Psoas muscle (tissue), 7 donors: ENCODE measurements at regions not wholly inside any gene's neighbourhood (a gene's known extent, or its start where the extent isn't known, plus 50 kb on each side); places are given as distances from the start of the nearest gene placed in this dataset.

Experiments
- ATAC-seq, 4 donors: fragments of 200-7000 bp; cut with Tn5 transposase; one replicate each; pipeline ENCODE4 v1.9.1; 2020; ENCODE audit warnings: moderate library complexity in 3 of 4, mild to moderate bottlenecking in 2 of 4
- DNase-seq, 2 donors: peaks; one replicate each; pipeline ENCODE4 v3.0.0-alpha.2; 2020
- H3K27ac ChIP-seq: fragments of 200-600 bp; one replicate; pipeline ENCODE4 v1.8.0; 2022
- H3K27me3 ChIP-seq, 3 donors: fragments of 200-600 bp in 1 of 3; one replicate each; pipeline versions ENCODE4 v1.6.1 to v1.8.0; 2013 to 2022; ENCODE audit warnings: low read length in 2 of 3, mild to moderate bottlenecking in 2 of 3, moderate library complexity in 1 of 3; ENCODE audit not compliant: insufficient read depth in 3 of 3
- H3K36me3 ChIP-seq, 2 donors: fragments of 200-600 bp in 1 of 2; one replicate each; pipeline versions ENCODE4 v1.6.1 to v1.8.0; 2013 to 2022; ENCODE audit warnings: low read depth in 1 of 2, mild to moderate bottlenecking in 1 of 2, moderate library complexity in 1 of 2; ENCODE audit not compliant: insufficient read depth in 1 of 2
- H3K4me1 ChIP-seq: fragments of 200-600 bp; one replicate; pipeline ENCODE4 v1.8.0; 2022
- H3K4me3 ChIP-seq: fragments of 200-600 bp; one replicate; pipeline ENCODE4 v1.8.0; 2022; ENCODE audit warnings: mild to moderate bottlenecking
- H3K9me3 ChIP-seq: fragments of 200-600 bp; one replicate; pipeline ENCODE4 v1.8.0; 2022
- WGBS, 3 donors: extraction: QIAGEN DNeasy Blood & Tissue Kit; methylation state at CpG; one replicate each; pipeline versions ENCODE4 v1.1.6 to v1.1.7; 2013; 5-methylcytosine and 5-hydroxymethylcytosine counted together
- intact Hi-C, 2 donors: fragments of 100-400 bp; cut with DNase I; formaldehyde crosslinking; loops; one replicate each; pipeline versions ENCODE4 v1.11.0 to v1.14.2; 2022
- TF ChIP-seq, protein P1 (sequence below): fragments of 200-600 bp; IDR thresholded peaks from one replicate; pipeline ENCODE4 v1.8.0; 2022; ENCODE audit warnings: antibody characterized with exemption
- donor health status: healthy with polysubstance abuse.
- donor health status: DM: no; HTN: no; CAD: no; lungs with moderate emphysema.
- donor health status: Bipolar disorder and iron deficiency.
- donor health status: healthy.
- donor health status: DM: yes; HTN: yes; CAD: no.
- donor health status: DM: no; HTN: no; CAD: no.
- donor health status: DM: yes; HTN: yes; CAD: no.

DNA sequence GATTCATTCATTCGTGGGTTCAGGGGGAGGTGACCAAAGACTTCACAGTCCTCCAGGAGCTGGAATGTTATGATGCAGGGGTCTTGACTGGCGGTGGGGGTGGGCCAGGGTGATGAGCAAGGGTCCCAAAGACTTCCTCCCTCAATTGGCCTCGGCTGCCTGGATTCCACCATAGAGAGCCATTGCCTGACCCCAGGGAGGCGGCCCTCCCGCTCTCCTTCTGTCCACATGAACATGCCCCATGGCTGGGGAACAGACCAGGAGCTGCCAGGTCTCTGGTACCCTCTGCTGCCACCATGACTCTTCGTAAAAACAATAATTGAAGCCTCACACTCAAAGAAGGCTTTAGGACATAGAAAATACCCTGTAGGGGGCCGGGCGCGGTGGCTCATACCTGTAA, 102.5 kb upstream of the CASZ1 start:
- TF ChIP-seq, protein P1, sequence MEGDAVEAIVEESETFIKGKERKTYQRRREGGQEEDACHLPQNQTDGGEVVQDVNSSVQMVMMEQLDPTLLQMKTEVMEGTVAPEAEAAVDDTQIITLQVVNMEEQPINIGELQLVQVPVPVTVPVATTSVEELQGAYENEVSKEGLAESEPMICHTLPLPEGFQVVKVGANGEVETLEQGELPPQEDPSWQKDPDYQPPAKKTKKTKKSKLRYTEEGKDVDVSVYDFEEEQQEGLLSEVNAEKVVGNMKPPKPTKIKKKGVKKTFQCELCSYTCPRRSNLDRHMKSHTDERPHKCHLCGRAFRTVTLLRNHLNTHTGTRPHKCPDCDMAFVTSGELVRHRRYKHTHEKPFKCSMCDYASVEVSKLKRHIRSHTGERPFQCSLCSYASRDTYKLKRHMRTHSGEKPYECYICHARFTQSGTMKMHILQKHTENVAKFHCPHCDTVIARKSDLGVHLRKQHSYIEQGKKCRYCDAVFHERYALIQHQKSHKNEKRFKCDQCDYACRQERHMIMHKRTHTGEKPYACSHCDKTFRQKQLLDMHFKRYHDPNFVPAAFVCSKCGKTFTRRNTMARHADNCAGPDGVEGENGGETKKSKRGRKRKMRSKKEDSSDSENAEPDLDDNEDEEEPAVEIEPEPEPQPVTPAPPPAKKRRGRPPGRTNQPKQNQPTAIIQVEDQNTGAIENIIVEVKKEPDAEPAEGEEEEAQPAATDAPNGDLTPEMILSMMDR: no peak
- no peaks in the 10 kb centered on the region for H3K36me3 ChIP-seq
- no peak overlapping the region for H3K27ac ChIP-seq
- no peak overlapping the region for H3K4me3 ChIP-seq
- H3K27me3 ChIP-seq: no peaks in the 10 kb centered on the region
- intact Hi-C loops: no loop called here
- no peaks in the 10 kb centered on the region for H3K9me3 ChIP-seq
- ATAC-seq (no peak), DNase-seq (peak in 1 of 2 donors; percentile 11)
- H3K4me1 ChIP-seq: no peaks in the 10 kb centered on the region
- 88 to 93% (median 88%) methylated on average over 9 of the region's 9 CpGs for WGBS, 3 donors

DNA sequence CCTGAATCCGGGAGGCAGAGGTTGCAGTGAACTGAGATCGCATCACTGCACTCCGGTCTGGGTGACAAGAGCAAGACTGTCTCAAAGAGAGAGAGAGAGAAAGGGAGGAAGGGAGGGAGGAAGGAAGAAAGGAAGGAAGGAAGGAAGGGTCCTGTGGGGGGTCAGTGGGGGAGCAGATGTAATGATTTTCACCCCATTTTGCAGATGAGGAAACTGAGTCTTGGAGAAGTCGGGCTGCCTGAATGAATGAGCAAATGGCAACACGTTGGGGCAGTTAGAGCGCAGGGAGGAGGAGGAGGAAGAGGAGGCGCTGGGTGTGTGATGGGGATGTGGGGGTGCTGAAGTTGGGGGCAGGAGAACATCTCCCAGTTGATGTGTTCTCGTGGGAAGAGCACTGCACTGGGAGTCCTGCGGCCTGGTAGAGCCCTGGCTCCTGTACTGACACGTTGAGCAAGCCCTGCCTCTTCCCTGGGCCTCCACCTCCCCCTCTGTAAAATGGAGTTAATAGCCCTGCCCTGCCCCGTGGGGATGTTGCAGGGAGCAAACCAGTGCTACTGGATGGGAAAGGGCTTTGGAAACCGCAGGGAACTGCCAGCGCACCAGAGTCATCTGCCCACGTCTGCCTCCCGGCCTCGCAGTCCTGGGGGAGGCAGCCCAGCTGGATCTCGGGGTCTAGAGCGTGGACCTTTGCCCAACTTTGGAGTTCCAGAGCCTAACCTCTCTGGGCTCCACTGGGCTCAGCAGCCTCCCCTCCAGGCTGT, 103.2 kb upstream of the CASZ1 start:
- Histone ChIP-seq H3K27me3 (no peaks in the 10 kb centered on the region), H3K27ac (no peak overlapping the region), H3K9me3 (no peaks in the 10 kb centered on the region), H3K4me1 (no peaks in the 10 kb centered on the region), H3K36me3 (no peaks in the 10 kb centered on the region), H3K4me3 (no peak overlapping the region)
- DNase-seq (peak in 1 of 2 donors; percentile 6), ATAC-seq (no peak)
- intact Hi-C loops: no loop called here
- TF ChIP-seq, protein P1: no peak
- 66 to 71% (median 70%) methylated on average over 16 to 18 of the region's 18 CpGs for WGBS, 3 donors

DNA sequence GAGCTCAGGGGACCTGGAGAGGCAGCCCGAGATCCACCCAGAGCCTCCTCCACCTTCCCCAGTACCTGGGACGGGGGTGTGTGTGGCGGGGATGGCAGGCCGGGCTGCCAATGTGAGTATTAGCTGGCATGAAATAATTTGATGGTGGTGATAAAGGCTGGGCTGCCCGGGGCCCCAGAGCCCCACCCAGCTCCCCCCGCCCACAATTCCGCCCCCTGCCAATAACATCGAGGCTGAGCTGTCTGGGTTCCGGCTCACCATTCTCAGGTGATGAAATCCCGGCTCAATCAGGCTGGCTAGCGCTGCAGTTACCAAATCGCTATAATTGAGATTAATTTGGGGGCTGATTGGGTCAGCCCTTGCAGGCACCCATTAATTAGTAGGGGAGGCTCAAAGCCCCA, 103.8 kb upstream of the CASZ1 start:
- H3K4me1 ChIP-seq: no peaks in the 10 kb centered on the region
- no peaks in the 10 kb centered on the region for H3K36me3 ChIP-seq
- H3K27me3 ChIP-seq: no peaks in the 10 kb centered on the region
- intact Hi-C loops: no loop called here
- no peak overlapping the region for H3K4me3 ChIP-seq
- ATAC-seq (no peak), DNase-seq (peak in 1 of 2 donors; percentile 25)
- TF ChIP-seq, protein P1: no peak
- WGBS, 3 donors: 65 to 69% (median 69%) methylated on average over 10 to 12 of the region's 12 CpGs
- H3K9me3 ChIP-seq: no peaks in the 10 kb centered on the region
- H3K27ac ChIP-seq: no peak overlapping the region

DNA sequence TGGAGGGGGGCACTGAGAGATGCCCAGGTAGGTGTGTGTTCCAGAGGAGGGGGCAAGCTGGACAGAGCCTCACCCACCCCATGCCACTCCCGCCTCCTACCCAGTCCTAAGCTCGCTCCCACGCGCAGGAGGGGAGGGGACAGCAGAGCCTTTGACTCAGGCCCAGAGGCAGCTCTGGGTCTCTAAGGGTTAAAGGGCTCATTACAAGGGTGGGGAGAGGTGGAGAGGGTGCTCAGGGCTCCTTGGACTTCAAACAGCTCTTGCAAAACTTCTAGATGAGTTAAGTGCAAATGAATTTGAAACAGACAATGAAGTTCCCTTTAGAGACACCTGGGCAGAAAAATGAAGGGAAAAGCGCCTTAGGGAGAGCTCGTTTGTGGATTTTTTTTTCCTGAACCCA, 104.2 kb upstream of the CASZ1 start:
- intact Hi-C loops: no loop called here
- Histone ChIP-seq H3K4me3 (no peak overlapping the region), H3K27me3 (no peaks in the 10 kb centered on the region), H3K9me3 (no peaks in the 10 kb centered on the region), H3K27ac (no peak overlapping the region), H3K36me3 (no peaks in the 10 kb centered on the region), H3K4me1 (no peaks in the 10 kb centered on the region)
- TF ChIP-seq, protein P1: no peak
- ATAC-seq (no peak), DNase-seq (peak in 1 of 2 donors; percentile 27)
- 68 to 78% (median 76%) methylated on average over 5 to 6 of the region's 6 CpGs for WGBS, 3 donors
